ENCODE measurements at regions not wholly inside any gene's neighbourhood (a gene's known extent, or its start where the extent isn't known, plus 50 kb on each side); places are given as distances from the start of the nearest gene placed in this dataset.
"Not testable (repeated sequence)": the region's sequence is repeated elsewhere in the genome, so short reads cannot be mapped to it uniquely, and the experiment has no call there.

- Mint-ChIP-seq H3K4me1 (ENCODE audit: low read depth) (no peaks in the 10 kb centered on the region), H3K36me3 (ENCODE audit: insufficient read depth) (no peaks in the 10 kb centered on the region), H3K4me3 (ENCODE audit: low read depth) (no peak overlapping the region), H3K27me3 (no peaks in the 10 kb centered on the region), H3K27ac (no peak overlapping the region), H3K9me3 (ENCODE audit: low read depth) (peaks cover 3% of the 10 kb centered on the region)
- no peak for TF ChIP-seq CTCF (IDR thresholded peaks at IDR 0.05; ENCODE audit: unreplicated experiment)
- DNase-seq (ENCODE audit: low spot score, unreplicated experiment): no peak
Measured at GRCh38 chr13:68923995-68924394, 1183.6 kb upstream of the ATXN8OS start.

- Mint-ChIP-seq H3K27me3 (no peaks in the 10 kb centered on the region), H3K4me3 (ENCODE audit: low read depth) (no peak overlapping the region), H3K27ac (no peak overlapping the region), H3K9me3 (ENCODE audit: low read depth) (peaks cover 48% of the 10 kb centered on the region), H3K4me1 (ENCODE audit: low read depth) (no peaks in the 10 kb centered on the region), H3K36me3 (ENCODE audit: insufficient read depth) (no peaks in the 10 kb centered on the region)
- DNase-seq (ENCODE audit: low spot score, unreplicated experiment): no peak
- no peak for TF ChIP-seq CTCF (IDR thresholded peaks at IDR 0.05; ENCODE audit: unreplicated experiment)
Measured at GRCh38 chr13:68908879-68909278, 1198.7 kb upstream of the ATXN8OS start.

GRCh38 chr13:68905186-68905585, 1202.4 kb upstream of the ATXN8OS start:
- TF ChIP-seq CTCF (IDR thresholded peaks at IDR 0.05; ENCODE audit: unreplicated experiment): no peak
- no peak overlapping the region for H3K4me3 Mint-ChIP-seq (ENCODE audit: low read depth)
- H3K4me1 Mint-ChIP-seq (ENCODE audit: low read depth): no peaks in the 10 kb centered on the region
- H3K27ac Mint-ChIP-seq: no peak overlapping the region
- no peak for DNase-seq (ENCODE audit: low spot score, unreplicated experiment)
- no peaks in the 10 kb centered on the region for H3K36me3 Mint-ChIP-seq (ENCODE audit: insufficient read depth)
- no peaks in the 10 kb centered on the region for H3K27me3 Mint-ChIP-seq
- peaks cover 41% of the 10 kb centered on the region for H3K9me3 Mint-ChIP-seq (ENCODE audit: low read depth)

GRCh38 chr13:68897331-68897928, 1210.2 kb upstream of the ATXN8OS start:
- Mint-ChIP-seq H3K27ac (no peak overlapping the region), H3K27me3 (no peaks in the 10 kb centered on the region), H3K4me3 (ENCODE audit: low read depth) (no peak overlapping the region), H3K4me1 (ENCODE audit: low read depth) (peaks cover 11% of the 10 kb centered on the region), H3K9me3 (ENCODE audit: low read depth) (peaks cover 3% of the 10 kb centered on the region), H3K36me3 (ENCODE audit: insufficient read depth) (no peaks in the 10 kb centered on the region)
- TF ChIP-seq CTCF (IDR thresholded peaks at IDR 0.05; ENCODE audit: unreplicated experiment): no peak
- no peak for DNase-seq (ENCODE audit: low spot score, unreplicated experiment)

GRCh38 chr13:68895696-68896095, 1211.9 kb upstream of the ATXN8OS start:
- Mint-ChIP-seq H3K27ac (no peak overlapping the region), H3K4me1 (ENCODE audit: low read depth) (peaks cover 11% of the 10 kb centered on the region), H3K36me3 (ENCODE audit: insufficient read depth) (no peaks in the 10 kb centered on the region), H3K4me3 (ENCODE audit: low read depth) (no peak overlapping the region), H3K27me3 (no peaks in the 10 kb centered on the region), H3K9me3 (ENCODE audit: low read depth) (peaks cover 3% of the 10 kb centered on the region)
- no peak for TF ChIP-seq CTCF (IDR thresholded peaks at IDR 0.05; ENCODE audit: unreplicated experiment)
- DNase-seq (ENCODE audit: low spot score, unreplicated experiment): no peak

- H3K4me3 Mint-ChIP-seq (ENCODE audit: low read depth); H3K27me3 Mint-ChIP-seq; H3K36me3 Mint-ChIP-seq (ENCODE audit: insufficient read depth); DNase-seq (ENCODE audit: low spot score, unreplicated experiment): not testable (repeated sequence)
- Mint-ChIP-seq H3K27ac (peak overlapping the region; percentile 34), H3K9me3 (ENCODE audit: low read depth) (peaks cover 12% of the 10 kb centered on the region), H3K4me1 (ENCODE audit: low read depth) (peaks cover 11% of the 10 kb centered on the region)
Measured at GRCh38 chr13:68893721-68894120, 1213.9 kb upstream of the ATXN8OS start.

- H3K27ac Mint-ChIP-seq; DNase-seq (ENCODE audit: low spot score, unreplicated experiment); H3K36me3 Mint-ChIP-seq (ENCODE audit: insufficient read depth); H3K27me3 Mint-ChIP-seq; H3K4me3 Mint-ChIP-seq (ENCODE audit: low read depth): not testable (repeated sequence)
- Mint-ChIP-seq H3K9me3 (ENCODE audit: low read depth) (peaks cover 12% of the 10 kb centered on the region), H3K4me1 (ENCODE audit: low read depth) (peaks cover 11% of the 10 kb centered on the region)
Measured at GRCh38 chr13:68892596-68892995, 1215.0 kb upstream of the ATXN8OS start.

- H3K27ac Mint-ChIP-seq; DNase-seq (ENCODE audit: low spot score, unreplicated experiment); H3K36me3 Mint-ChIP-seq (ENCODE audit: insufficient read depth); H3K9me3 Mint-ChIP-seq (ENCODE audit: low read depth); H3K27me3 Mint-ChIP-seq; H3K4me1 Mint-ChIP-seq (ENCODE audit: low read depth); H3K4me3 Mint-ChIP-seq (ENCODE audit: low read depth): not testable (repeated sequence)
Measured at GRCh38 chr13:68890101-68890500, 1217.5 kb upstream of the ATXN8OS start.

All from progenitor cell of endocrine pancreas (in vitro differentiated cells).